ENCODE measurements at regions not wholly inside any gene's neighbourhood (a gene's known extent, or its start where the extent isn't known, plus 50 kb on each side); places are given as distances from the start of the nearest gene placed in this dataset.
"Not testable (repeated sequence)": the region's sequence is repeated elsewhere in the genome, so short reads cannot be mapped to it uniquely, and the experiment has no call there.

- TF ChIP-seq EZH2 (IDR thresholded peaks at IDR 0.05; ENCODE audit: insufficient read depth, poor library complexity, severe bottlenecking); EZH2phosphoT487 (IDR thresholded peaks at IDR 0.05; ENCODE audit: insufficient read depth, low read depth): not testable (repeated sequence)
Observed at GRCh38 chr7:73216046-73216675, 92.5 kb downstream of the NSUN5 start.

All from GM23248 (cell line).